ENCODE measurements at regions not wholly inside any gene's neighbourhood (a gene's known extent, or its start where the extent isn't known, plus 50 kb on each side); places are given as distances from the start of the nearest gene placed in this dataset.
A peak's percentile ranks its signal among the peaks of the same experiment; 100 is the strongest.

DNA sequence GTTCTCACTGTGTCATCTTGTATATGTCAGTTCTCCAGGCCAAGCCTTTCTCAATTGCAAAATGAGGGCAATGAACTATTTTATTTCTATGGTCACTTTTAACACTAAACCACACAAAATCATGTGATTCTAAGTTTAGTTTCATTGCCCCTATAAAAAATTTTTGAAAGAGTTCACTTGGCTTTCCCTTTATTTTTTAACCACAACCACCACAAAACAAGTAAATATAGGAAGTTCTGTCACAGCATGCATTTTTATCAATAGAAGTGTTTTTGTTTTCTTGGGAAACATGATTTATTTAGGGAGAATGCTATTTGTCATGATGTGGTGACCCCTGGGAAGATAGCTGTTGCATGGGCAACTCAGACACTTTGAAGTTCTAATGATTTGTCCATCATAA, 169.1 kb downstream of the CSNK1G3 start:
- TF ChIP-seq, protein P1, sequence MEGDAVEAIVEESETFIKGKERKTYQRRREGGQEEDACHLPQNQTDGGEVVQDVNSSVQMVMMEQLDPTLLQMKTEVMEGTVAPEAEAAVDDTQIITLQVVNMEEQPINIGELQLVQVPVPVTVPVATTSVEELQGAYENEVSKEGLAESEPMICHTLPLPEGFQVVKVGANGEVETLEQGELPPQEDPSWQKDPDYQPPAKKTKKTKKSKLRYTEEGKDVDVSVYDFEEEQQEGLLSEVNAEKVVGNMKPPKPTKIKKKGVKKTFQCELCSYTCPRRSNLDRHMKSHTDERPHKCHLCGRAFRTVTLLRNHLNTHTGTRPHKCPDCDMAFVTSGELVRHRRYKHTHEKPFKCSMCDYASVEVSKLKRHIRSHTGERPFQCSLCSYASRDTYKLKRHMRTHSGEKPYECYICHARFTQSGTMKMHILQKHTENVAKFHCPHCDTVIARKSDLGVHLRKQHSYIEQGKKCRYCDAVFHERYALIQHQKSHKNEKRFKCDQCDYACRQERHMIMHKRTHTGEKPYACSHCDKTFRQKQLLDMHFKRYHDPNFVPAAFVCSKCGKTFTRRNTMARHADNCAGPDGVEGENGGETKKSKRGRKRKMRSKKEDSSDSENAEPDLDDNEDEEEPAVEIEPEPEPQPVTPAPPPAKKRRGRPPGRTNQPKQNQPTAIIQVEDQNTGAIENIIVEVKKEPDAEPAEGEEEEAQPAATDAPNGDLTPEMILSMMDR (IDR thresholded peaks at IDR 0.05; ENCODE audit: low read depth, low read length) = no peak
- no peak overlapping the region for H3K4me3 ChIP-seq (ENCODE audit: low read depth, low read length)

DNA sequence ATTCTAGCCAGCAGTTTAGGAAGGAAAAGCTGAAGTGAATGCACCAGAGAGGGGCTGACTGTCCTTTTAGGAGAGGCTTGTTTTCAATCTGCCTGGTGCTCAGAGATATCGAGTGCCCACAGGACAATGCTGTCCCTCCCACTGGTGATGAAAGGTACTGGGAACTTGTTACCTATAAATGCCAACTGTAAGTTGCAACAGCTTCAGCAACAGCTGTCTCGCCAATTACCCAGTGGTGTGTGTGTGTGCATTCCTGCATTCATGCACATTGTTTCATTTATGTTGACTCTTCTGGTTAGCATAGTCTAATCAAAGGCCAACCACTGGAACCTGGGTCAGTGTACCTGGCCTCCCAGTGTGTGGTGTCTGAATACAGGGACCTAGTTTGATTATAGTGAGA, 161.1 kb downstream of the CSNK1G3 start:
- TF ChIP-seq, protein P1 (IDR thresholded peaks at IDR 0.05; ENCODE audit: low read depth, low read length) = no peak
- no peak overlapping the region for H3K4me3 ChIP-seq (ENCODE audit: low read depth, low read length)

DNA sequence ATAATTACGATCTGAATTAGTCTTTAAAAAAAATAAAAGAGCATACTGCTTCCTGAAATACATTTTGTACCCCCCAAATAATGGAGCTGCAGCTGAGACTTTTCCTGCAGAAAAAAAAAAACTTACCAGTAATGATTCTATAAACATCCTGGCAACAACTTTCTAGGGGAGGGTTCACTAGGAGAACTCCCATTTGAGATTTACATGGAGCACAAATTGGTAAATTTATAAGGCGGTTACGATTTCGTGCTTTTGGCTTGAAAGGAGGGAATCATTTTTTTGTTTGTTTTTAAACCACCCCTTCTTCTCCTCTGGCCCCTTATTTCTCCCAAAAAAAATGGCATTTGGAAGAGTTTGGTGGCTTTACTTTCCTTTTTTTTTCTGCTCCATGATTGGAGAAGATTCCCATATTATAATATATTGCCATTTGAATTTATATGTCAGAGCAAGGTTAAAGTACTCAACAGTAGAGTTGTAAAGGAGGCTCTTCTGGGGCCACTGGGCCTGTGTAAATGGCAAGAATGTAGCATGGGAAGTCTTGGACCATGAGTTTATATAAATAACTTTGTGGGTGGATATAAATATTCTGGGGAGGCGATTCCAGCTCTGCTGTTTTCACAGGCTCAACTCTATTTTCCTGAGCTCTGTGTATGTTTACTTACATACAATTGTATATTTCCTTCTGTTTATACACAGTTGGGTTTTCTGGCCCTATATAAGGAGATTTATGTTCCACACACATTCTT, 159.9 kb downstream of the CSNK1G3 start:
- TF ChIP-seq, protein P1 (IDR thresholded peaks at IDR 0.05; ENCODE audit: low read depth, low read length) = no peak
- H3K4me3 ChIP-seq (ENCODE audit: low read depth, low read length) = no peak overlapping the region

DNA sequence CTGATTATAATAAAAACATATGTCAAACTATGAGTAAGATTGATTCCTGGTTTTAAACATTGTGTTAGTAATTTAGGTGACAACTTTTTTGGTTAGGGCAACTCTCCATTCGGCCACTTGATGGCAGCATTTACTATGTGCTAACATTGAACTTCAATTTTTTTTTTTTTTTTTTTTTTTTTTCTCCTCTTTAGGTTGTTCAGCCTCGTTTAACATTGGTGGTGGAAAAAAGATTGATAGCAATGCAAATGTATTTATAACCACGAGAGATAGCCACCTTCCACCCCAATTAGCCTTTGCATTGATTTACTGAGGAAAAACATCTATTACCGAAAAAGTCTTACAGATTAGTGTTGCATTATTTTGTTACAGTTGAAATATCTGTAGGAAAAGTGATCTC, 159.1 kb downstream of the CSNK1G3 start:
- no peak overlapping the region for H3K4me3 ChIP-seq (ENCODE audit: low read depth, low read length)
- TF ChIP-seq, protein P1 (IDR thresholded peaks at IDR 0.05; ENCODE audit: low read depth, low read length) = peak; percentile 54

Measured in WI38 (cell line).